ENCODE measurements at regions not wholly inside any gene's neighbourhood (a gene's known extent, or its start where the extent isn't known, plus 50 kb on each side); places are given as distances from the start of the nearest gene placed in this dataset.

- Histone ChIP-seq H3K9me2 (ENCODE audit: insufficient read depth) (no peaks in the 10 kb centered on the region), H3K27me3 (replicated peaks; ENCODE audit: insufficient read depth) (no peaks in the 10 kb centered on the region), H3K4me1 (ENCODE audit: insufficient read depth) (peaks cover 15% of the 10 kb centered on the region), H3K9ac (no peak overlapping the region), H3K9me3 (ENCODE audit: low read depth) (no peaks in the 10 kb centered on the region), H3K27ac (no peak overlapping the region), H3K79me2 (ENCODE audit: insufficient read depth) (no peaks in the 10 kb centered on the region), H3K4me2 (ENCODE audit: unreplicated experiment) (no peak overlapping the region), H2AFZ (no peak overlapping the region), H3F3A (ENCODE audit: insufficient read depth) (peaks cover 5% of the 10 kb centered on the region; the same call in 1 of the 2 replicates), H3K36me3 (ENCODE audit: low read depth) (no peaks in the 10 kb centered on the region), H3K4me3 (no peak overlapping the region), H4K20me1 (ENCODE audit: insufficient read depth) (no peaks in the 10 kb centered on the region)
- TF ChIP-seq EZH2 (IDR thresholded peaks at IDR 0.05; ENCODE audit: insufficient read depth, poor library complexity, severe bottlenecking) (no peak), EZH2phosphoT487 (IDR thresholded peaks at IDR 0.05; ENCODE audit: insufficient read depth, low read depth) (no peak)
- in situ Hi-C loops (cut with MboI) = no loop called here
- 87 to 90% methylated on average over 4 of the region's 4 CpGs for WGBS, 2 experiments (ENCODE audit: low coverage in 1 of 2, low lambda C conversion rate in 2 of 2, missing lambda C conversion rate in 2 of 2)
- DNase-seq = no peak
Measured at GRCh38 chr18:22320155-22320554, 97.6 kb downstream of the CTAGE1 start.

GRCh38 chr18:22318745-22319407, 98.8 kb downstream of the CTAGE1 start:
- H3K9me2 ChIP-seq (ENCODE audit: insufficient read depth) = no peaks in the 10 kb centered on the region
- TF ChIP-seq EZH2 (IDR thresholded peaks at IDR 0.05; ENCODE audit: insufficient read depth, poor library complexity, severe bottlenecking) = no peak
- no peak for TF ChIP-seq EZH2phosphoT487 (IDR thresholded peaks at IDR 0.05; ENCODE audit: insufficient read depth, low read depth)
- H3K4me2 ChIP-seq (ENCODE audit: unreplicated experiment) = no peak overlapping the region
- H3K36me3 ChIP-seq (ENCODE audit: low read depth) = no peaks in the 10 kb centered on the region
- no peaks in the 10 kb centered on the region for H3K27me3 ChIP-seq (replicated peaks; ENCODE audit: insufficient read depth)
- peak; percentile 52 for DNase-seq
- H3K9me3 ChIP-seq (ENCODE audit: low read depth) = no peaks in the 10 kb centered on the region
- peaks cover 25% of the 10 kb centered on the region for H3K4me1 ChIP-seq (ENCODE audit: insufficient read depth)
- no peak overlapping the region for H3K9ac ChIP-seq
- no peaks in the 10 kb centered on the region for H3K79me2 ChIP-seq (ENCODE audit: insufficient read depth)
- no peaks in the 10 kb centered on the region for H4K20me1 ChIP-seq (ENCODE audit: insufficient read depth)
- H2AFZ ChIP-seq = no peak overlapping the region
- H3K4me3 ChIP-seq = no peak overlapping the region
- in situ Hi-C loops (cut with MboI) = no loop called here
- no peak overlapping the region for H3K27ac ChIP-seq
- WGBS, 2 experiments (ENCODE audit: low coverage in 1 of 2, low lambda C conversion rate in 2 of 2, missing lambda C conversion rate in 2 of 2) = 65 to 69% methylated on average over 8 of the region's 8 CpGs
- H3F3A ChIP-seq (ENCODE audit: insufficient read depth) = peaks cover 17% of the 10 kb centered on the region

DNA sequence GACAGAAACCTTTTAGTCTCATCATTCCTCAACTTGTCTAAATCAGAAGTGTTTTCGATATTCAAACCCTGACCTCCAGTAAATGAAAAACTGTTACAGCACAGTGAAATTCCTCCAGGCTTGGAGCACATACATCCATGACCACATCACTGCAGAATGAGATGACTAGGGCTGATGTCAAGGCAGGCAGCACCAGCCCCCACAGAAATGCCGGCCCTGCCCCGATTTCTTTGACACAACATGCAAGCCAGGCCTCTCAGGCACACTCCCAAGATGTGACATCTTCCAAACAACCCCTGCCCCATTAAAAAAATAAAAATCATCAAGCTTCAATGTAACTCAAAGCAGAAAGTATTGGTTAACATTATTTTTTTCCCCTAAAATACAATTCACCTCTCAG, 103.3 kb downstream of the CTAGE1 start:
- Histone ChIP-seq H3K4me3 (peak overlapping the region; percentile 61), H3K9ac (peak overlapping the region; percentile 69)
- 0% methylated on average over 3 of the region's 3 CpGs for WGBS, 2 experiments (ENCODE audit: low coverage in 1 of 2, low lambda C conversion rate in 2 of 2, missing lambda C conversion rate in 2 of 2)

GRCh38 chr18:22314001-22314400, 103.7 kb downstream of the CTAGE1 start:
- peak overlapping the region; percentile 84 for H3K4me2 ChIP-seq (ENCODE audit: unreplicated experiment)
- no peaks in the 10 kb centered on the region for H3K27me3 ChIP-seq (replicated peaks; ENCODE audit: insufficient read depth)
- peaks cover 60% of the 10 kb centered on the region for H3K4me1 ChIP-seq (ENCODE audit: insufficient read depth)
- H3K27ac ChIP-seq = peak overlapping the region; percentile 91
- H3F3A ChIP-seq (ENCODE audit: insufficient read depth) = peaks cover 64% of the 10 kb centered on the region
- no peaks in the 10 kb centered on the region for H3K36me3 ChIP-seq (ENCODE audit: low read depth)
- 10 to 12% methylated on average over 6 of the region's 6 CpGs for WGBS, 2 experiments (ENCODE audit: low coverage in 1 of 2, low lambda C conversion rate in 2 of 2, missing lambda C conversion rate in 2 of 2)
- no peak for TF ChIP-seq EZH2phosphoT487 (IDR thresholded peaks at IDR 0.05; ENCODE audit: insufficient read depth, low read depth)
- no peak for TF ChIP-seq EZH2 (IDR thresholded peaks at IDR 0.05; ENCODE audit: insufficient read depth, poor library complexity, severe bottlenecking)
- no peaks in the 10 kb centered on the region for H3K9me3 ChIP-seq (ENCODE audit: low read depth)
- peak overlapping the region; percentile 61 for H3K4me3 ChIP-seq
- H3K9ac ChIP-seq = peak overlapping the region; percentile 69
- peak overlapping the region; percentile 62 for H2AFZ ChIP-seq
- no peaks in the 10 kb centered on the region for H3K79me2 ChIP-seq (ENCODE audit: insufficient read depth)
- in situ Hi-C loops (cut with MboI) = no loop called here
- no peaks in the 10 kb centered on the region for H4K20me1 ChIP-seq (ENCODE audit: insufficient read depth)
- no peaks in the 10 kb centered on the region for H3K9me2 ChIP-seq (ENCODE audit: insufficient read depth)
- peak; percentile 89 for DNase-seq

More for the DNA sequence above, 103.3 kb downstream of the CTAGE1 start:
- Histone ChIP-seq H3K9me2 (ENCODE audit: insufficient read depth) (no peaks in the 10 kb centered on the region), H3K79me2 (ENCODE audit: insufficient read depth) (no peaks in the 10 kb centered on the region), H3K9me3 (ENCODE audit: low read depth) (no peaks in the 10 kb centered on the region), H3F3A (ENCODE audit: insufficient read depth) (peaks cover 60% of the 10 kb centered on the region), H2AFZ (peak overlapping the region; percentile 62), H3K36me3 (ENCODE audit: low read depth) (no peaks in the 10 kb centered on the region), H3K4me1 (ENCODE audit: insufficient read depth) (peaks cover 58% of the 10 kb centered on the region), H3K27ac (peak overlapping the region; percentile 91), H3K4me2 (ENCODE audit: unreplicated experiment) (peak overlapping the region; percentile 84), H4K20me1 (ENCODE audit: insufficient read depth) (no peaks in the 10 kb centered on the region), H3K27me3 (replicated peaks; ENCODE audit: insufficient read depth) (no peaks in the 10 kb centered on the region)
- DNase-seq = peak; percentile 96
- in situ Hi-C loops (cut with MboI) = no loop called here
- TF ChIP-seq EZH2phosphoT487 (IDR thresholded peaks at IDR 0.05; ENCODE audit: insufficient read depth, low read depth) (no peak), EZH2 (IDR thresholded peaks at IDR 0.05; ENCODE audit: insufficient read depth, poor library complexity, severe bottlenecking) (no peak)
